GM19438 (cell line): ENCODE measurements at regions not wholly inside any gene's neighbourhood (a gene's known extent, or its start where the extent isn't known, plus 50 kb on each side); places are given as distances from the start of the nearest gene placed in this dataset.

Experiments used
- ATAC-seq: cut with Tn5 transposase; IDR thresholded peaks from one replicate; pipeline ENCODE4 v1.9.1; 2021; ENCODE audit warnings: low read depth; ENCODE audit not compliant: unreplicated experiment

DNA sequence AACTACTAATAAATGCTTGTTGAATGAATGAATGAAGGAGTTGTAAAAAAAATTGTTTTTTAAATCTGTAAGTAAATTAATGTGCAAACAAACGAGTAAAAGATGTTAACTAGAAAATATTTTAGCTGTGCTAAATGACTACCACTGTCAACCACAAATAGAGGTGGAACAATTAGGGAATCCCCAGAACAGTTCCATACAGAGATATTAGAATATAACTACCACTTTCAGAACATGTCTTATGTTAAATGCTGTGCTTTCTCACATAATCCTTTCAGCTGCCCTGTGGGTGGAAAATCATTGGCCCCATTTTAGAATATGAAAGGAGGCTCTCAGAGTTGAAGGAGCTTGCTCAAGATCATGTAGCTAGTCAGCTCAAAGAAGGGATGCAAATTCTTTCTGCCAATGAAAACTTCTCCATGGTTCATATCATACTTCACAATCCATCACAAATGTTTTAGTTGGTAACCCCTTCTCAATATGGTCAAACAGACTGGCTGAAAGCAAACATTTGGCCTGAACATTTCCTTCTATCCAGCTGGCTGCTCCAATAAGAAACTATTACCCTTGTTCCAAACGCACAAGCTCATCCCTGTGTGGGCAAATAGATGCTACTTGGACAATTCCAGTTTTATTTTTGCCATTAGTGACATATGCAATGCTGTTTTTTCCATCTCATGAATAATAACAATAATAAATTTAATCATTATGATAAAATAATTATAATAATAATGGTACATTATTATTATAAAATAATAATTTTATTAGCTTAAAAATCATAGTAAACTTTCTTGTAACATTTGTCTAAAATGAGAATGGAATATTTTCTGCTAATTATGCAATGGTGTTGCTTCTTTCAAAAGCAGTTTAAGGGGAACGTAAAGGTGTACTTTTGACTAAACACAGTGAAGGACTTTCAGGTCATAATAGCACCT, 290.4 kb upstream of the STT3B start:
- ATAC-seq, result peak; percentile 51

GRCh38 chr3:31244929-31245817, 287.6 kb upstream of the STT3B start:
- ATAC-seq, result no peak

DNA sequence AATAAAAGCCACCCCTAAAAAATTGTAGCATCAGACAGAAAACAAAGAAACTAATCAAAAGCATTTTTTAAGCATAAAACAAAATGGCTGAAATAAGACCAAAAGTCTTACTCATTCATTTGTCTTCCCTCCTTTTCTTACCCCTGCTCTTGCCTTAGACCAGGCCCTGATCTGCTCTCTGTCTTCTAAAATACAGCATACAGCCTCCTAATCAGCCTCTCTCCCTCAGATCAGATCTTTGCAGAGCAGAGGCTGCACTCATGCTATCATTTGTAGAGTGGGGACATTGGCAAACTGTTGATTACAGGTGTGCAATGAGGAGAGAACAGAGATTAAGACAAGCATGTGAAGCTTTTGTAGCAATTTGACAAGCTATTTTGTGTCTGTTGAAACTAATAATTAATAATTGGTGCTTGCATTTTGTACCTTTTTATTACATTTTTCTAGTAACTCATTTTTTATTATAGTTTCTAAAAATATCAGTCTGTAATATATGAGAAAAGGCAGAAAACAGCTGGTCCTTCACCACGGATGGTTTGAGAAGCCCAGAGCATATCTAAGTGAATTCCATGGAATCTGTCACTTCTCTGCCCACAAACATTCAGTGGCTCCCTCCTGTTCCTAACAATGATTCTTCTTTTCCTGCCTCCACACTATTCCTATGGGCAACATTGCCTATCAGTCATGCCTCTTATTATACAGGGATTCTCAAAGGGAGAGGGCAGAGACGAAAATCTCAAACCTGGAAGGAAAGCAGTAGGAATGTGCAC, 286.2 kb upstream of the STT3B start:
- no peak for ATAC-seq

DNA sequence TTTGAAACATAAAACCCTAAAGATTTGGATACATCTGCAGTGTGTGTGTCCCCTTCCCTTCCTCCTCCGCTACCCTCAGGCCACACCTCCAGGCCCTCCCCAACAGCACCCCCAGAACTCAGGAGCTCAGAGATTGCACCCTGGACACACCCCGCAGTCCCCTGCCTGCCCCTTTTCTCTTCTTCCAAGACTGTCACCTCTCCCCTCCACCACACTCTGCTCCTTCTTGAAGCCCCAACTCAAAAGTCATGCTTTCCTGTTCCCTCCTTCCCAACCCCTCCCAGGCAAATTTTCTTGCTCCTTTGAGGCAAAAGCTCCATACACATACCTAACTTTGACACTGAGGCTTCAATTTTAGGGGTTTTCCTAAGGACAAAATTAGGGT, 285.7 kb upstream of the STT3B start:
- no peak for ATAC-seq

DNA sequence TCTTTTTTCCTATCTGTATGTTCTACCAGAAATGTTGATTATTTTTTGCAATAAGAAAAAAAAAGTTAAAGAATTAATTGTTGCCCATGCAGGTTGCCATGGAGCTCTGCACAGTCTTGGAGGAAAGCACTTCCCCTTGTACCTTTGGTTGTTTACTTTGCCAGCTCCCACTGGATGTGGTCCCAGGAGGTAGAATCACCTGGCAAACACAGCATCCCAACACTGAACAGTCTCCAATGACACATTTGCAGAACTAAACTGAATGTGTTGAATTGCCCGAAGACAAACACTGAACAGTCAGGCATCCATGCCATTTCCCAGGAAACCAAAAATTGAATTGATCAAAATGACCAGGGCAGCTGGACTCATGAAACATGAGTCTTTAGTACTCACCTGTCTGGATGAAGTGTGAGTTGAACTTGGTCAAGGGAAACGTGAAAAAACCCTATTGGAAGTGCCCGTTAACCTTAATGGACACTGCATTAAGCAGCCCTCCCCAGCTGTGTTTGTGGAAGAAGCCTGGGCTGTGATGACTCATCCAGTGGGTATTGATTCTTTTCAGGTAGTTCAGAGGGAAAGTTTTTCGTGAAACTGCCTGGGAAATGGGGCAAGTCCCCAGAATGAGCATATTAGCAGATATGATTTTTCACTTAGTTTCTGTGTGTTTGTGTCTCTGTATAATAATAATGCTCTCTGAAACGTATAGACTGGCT, 284.7 kb upstream of the STT3B start:
- ATAC-seq, result peak; percentile 57

DNA sequence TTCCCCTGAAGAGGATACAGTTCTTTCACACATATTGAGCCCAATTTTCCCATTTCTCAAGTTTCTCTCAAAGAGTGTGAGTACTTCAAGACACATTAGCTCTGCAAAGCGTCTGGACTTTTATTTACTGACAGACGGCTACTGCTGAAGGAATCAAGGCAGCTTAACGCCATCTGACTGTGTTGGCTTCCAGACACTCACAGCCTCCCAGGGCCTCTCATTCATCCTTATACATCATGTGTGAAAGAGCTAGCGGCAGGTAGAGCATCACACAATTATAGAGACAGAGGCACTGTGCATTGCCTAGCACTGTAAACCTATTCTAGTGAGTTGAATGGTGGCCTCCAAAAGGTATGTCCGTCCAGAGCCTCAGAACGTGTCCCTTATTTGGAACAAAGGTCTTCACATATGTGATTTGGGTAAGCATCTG, 284.1 kb upstream of the STT3B start:
- peak; percentile 13 for ATAC-seq

GRCh38 chr3:31249545-31249944, 283.2 kb upstream of the STT3B start:
- no peak for ATAC-seq

DNA sequence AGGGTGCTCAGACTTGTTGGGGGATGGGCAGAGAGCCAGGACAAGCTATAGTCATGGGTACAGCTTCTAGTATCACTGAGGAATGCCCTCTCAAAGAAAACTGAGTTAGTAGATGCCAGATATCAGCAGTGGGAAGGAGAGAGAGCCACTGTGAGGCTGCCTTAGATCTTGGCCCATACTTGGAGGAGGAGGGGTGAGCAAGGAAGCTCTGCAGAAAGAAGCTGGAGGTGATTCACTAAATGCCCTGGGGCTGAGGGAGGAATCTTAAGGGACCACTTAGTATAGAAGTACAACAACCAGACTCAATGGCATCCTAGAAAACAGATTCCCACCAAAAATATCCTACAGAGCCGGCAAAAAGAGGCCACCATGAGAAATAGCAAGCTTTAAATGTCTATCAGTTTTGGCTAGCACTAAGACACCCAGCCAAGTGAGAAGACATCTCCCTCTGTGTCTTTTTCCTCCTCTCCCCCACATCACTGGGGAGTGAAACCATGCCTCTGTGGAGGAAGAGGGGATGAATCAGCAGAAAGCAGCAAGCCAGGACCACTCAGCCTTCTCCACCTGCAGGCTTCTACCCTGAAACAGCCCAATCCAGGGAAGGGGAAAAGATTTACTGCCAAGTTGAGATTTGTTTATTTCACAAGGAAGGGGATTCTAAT, 282.5 kb upstream of the STT3B start:
- no peak for ATAC-seq

GRCh38 chr3:31251083-31251482, 281.6 kb upstream of the STT3B start:
- no peak for ATAC-seq

GRCh38 chr3:31252216-31253185, 280.2 kb upstream of the STT3B start:
- ATAC-seq, result no peak

GRCh38 chr3:31253782-31254181, 278.9 kb upstream of the STT3B start:
- no peak for ATAC-seq

DNA sequence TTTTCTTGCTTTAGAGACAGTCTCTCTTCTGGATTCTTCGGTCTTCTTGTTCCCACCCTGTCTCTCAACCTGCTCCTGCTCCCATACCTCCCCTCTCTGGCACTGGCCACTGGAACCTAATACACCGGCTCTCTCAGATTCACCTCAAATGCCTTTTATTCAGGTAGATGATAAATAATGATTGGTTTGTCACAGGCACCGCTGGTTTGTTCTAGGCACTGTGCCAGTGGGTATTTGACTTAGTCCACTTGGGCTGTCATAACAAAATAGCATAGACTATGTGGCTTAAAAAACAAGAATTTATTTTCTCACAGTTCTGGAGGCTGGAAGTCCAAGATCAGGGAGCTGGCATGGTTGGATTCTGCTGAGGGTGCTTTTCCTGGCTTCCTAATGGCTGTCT, 278.2 kb upstream of the STT3B start:
- ATAC-seq, result no peak

- no peak for ATAC-seq
Measured at GRCh38 chr3:31255007-31255581, 277.6 kb upstream of the STT3B start.

GRCh38 chr3:31262201-31262600, 270.5 kb upstream of the STT3B start:
- ATAC-seq, result no peak

GRCh38 chr3:31263897-31264296, 268.8 kb upstream of the STT3B start:
- no peak for ATAC-seq

- no peak for ATAC-seq
Measured at GRCh38 chr3:31265646-31266428, 266.9 kb upstream of the STT3B start.

GRCh38 chr3:31268868-31269267, 263.9 kb upstream of the STT3B start:
- ATAC-seq, result no peak
